Effector CD4-positive, alpha-beta T cell (primary cell): ENCODE measurements at regions not wholly inside any gene's neighbourhood (a gene's known extent, or its start where the extent isn't known, plus 50 kb on each side); places are given as distances from the start of the nearest gene placed in this dataset.
"Not testable (repeated sequence)": the region's sequence is repeated elsewhere in the genome, so short reads cannot be mapped to it uniquely, and the experiment has no call there.

Experiments
- DNase-seq: peaks from one replicate; pipeline ENCODE4 v3.0.0-alpha.2; 2020

DNA sequence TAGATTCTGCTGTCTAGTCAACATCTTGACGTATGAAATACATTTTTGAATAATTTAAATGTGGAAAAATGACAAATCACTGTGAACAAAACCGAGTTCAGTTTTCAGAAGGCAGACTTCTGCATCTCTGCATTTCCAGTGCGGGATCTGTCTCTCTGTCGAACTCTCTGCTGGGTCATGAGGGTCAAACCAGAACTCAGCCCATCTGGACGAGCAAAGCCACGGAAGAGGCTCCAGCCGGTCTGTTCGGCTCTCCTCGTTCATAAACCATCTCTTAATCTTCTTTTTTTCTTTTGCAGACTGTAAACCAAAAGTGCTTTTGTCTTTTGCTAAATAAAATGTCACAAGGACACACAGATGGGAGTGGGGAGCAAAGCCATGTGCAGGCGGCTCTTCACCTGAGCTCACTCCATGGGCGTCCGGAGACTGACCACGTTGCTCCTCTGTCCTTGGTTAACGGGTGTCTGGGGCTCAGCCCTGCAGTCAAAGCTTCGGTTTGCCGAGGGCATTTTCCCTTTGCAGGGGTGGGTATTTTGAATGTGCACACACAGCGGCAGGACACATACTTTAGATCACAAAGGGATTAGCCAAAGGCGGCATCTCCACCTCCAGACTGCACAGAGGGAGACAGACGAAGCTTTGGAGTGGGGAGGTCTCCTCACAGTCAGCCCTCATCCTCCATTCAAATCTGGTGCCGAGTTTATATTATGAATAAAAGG, 737.9 kb upstream of the SALL3 start:
- DNase-seq = no peak

DNA sequence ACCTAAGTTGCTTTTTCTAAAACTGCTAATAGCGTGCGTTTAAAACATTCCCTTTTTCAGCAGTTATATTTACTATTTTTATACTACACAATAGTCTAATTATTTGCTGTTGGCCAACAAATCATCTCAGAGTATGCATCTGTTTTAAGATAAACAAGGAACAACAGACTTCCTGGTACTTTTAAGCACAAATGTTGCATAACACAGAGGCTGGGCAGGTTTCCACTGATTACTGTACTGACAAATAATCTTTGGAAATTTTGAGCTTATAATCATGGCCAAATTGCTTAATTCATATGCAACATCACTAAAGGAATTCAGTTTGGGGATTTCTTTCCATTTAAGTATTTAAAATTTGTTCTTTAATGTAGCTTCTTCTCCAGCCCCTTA, 737.4 kb upstream of the SALL3 start:
- no peak for DNase-seq

GRCh38 chr18:78242806-78243205, 736.8 kb upstream of the SALL3 start:
- DNase-seq = no peak

GRCh38 chr18:78244779-78245178, 734.8 kb upstream of the SALL3 start:
- no peak for DNase-seq

GRCh38 chr18:78245451-78245850, 734.2 kb upstream of the SALL3 start:
- DNase-seq = no peak

GRCh38 chr18:78246050-78246449, 733.6 kb upstream of the SALL3 start:
- DNase-seq = no peak

GRCh38 chr18:78246588-78246987, 733.0 kb upstream of the SALL3 start:
- no peak for DNase-seq

GRCh38 chr18:78247615-78248289, 731.9 kb upstream of the SALL3 start:
- DNase-seq = no peak

DNA sequence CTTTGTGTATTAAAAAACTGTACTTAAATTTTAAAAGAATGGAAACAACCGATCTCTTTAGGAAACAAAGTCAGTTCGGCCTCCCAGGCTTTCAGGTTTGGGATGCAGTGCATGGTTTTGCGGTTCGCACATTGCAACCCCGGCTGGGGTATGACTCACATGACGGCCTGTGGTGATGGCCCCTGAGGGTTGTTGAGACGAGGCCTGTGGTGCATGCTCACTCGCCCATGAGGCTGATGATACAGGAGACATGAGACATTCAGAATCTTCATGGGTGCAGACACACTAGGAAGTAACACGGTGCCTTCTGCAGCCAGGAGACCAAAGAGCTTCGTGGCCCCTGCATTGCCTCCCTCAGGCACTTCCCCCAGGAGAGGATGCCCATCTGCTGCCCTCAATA, 724.6 kb upstream of the SALL3 start:
- no peak for DNase-seq

DNA sequence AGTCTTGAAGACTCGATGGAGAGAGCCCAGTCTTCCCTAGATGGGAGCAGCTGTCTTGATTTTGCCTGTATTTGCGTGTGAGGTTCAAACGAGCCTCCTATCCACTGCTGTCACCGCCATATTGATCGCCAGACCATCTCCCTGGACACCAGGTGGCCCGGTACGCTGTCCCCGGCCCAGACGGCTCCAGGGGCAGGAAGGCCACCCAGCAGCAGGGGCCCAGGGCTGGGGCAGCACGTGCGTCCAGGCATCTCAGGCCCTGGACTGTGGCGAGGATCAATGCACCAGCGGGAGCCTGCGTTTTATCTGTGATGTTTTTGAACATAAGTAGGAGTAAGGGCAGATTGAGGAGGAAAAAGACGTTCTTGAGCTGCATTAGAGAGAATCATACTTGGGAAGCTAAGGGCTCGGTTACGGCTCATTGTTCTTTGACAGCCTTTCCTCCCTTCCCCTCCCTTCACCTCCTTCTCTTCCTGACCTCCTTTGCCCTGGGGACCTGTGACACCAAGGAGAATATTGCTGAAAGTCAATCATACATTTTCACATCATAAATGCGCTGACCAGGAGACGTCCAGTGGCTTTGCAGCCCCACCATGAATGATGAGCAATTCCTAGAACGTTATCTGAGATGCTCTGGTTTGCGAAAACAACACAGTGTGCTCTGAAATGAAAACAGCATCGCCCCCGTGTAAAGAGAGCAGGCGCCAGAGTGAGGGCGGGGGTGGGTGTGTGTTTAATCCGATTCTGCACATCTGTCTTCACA, 711.2 kb upstream of the SALL3 start:
- no peak for DNase-seq

DNA sequence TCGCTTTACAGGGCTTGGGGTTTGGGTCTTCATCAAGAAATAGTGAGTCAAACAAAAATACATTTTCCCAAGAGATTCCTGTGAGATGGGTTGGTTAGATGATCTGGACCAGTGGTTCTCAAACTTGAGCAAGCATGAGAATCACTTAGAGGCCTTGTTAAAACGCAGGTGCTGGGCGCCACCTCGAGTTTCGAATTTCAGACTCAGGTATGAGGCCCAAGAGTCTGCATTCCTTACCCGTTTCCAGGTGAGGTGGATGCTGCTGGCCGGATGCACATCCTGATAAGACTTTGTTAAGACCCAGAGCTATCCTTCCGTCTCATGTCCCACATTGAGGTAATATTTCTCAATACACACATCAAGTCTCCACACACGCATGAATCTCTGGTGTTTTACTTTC, 707.8 kb upstream of the SALL3 start:
- no peak for DNase-seq

GRCh38 chr18:78273876-78274275, 705.7 kb upstream of the SALL3 start:
- no peak for DNase-seq

- DNase-seq = not testable (repeated sequence)
Observed at GRCh38 chr18:78283425-78283824, 696.2 kb upstream of the SALL3 start.

GRCh38 chr18:78292618-78293380, 686.8 kb upstream of the SALL3 start:
- DNase-seq = no peak

DNA sequence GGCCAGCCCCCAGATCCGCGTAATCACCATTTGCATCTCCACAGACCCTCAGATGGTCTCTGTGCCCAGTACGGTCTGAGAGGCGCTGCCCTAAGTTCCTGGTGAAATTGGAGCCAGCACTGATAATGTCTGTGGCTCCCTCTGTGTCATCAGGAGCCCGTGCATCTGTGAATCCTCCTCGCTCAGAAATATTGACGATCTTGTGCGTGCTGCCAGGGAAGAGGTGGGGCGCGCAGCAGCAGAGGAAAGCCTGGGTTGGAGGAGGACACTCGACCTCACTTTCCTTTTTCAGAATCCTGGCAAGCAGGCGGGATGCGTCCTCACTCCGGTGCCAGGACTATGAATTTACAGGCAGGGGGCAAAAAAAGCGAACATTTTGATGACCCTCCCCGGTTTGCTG, 686.1 kb upstream of the SALL3 start:
- DNase-seq = no peak

- DNase-seq = no peak
Observed at GRCh38 chr18:78293940-78294541, 685.6 kb upstream of the SALL3 start.

- DNase-seq = no peak
Observed at GRCh38 chr18:78295262-78295661, 684.4 kb upstream of the SALL3 start.

GRCh38 chr18:78296166-78296565, 683.5 kb upstream of the SALL3 start:
- DNase-seq = no peak

GRCh38 chr18:78297048-78297447, 682.6 kb upstream of the SALL3 start:
- no peak for DNase-seq

GRCh38 chr18:78303519-78304191, 676.0 kb upstream of the SALL3 start:
- no peak for DNase-seq

GRCh38 chr18:78304192-78305164, 675.1 kb upstream of the SALL3 start:
- no peak for DNase-seq
